Ovary (tissue), 7 donors: ENCODE measurements at regions not wholly inside any gene's neighbourhood (a gene's known extent, or its start where the extent isn't known, plus 50 kb on each side); places are given as distances from the start of the nearest gene placed in this dataset.
"Not testable (repeated sequence)": the region's sequence is repeated elsewhere in the genome, so short reads cannot be mapped to it uniquely, and the experiment has no call there.

Experiments
- DNase-seq, 5 donors: peaks; one replicate each; pipeline ENCODE4 v3.0.0-alpha.2; 2019 to 2020
- H3K27ac ChIP-seq, 2 donors: fragments of 200-600 bp; one replicate each; pipeline versions ENCODE4 v1.5.1 to v1.8.0; 2019 to 2022
- H3K27me3 ChIP-seq: fragments of 200-600 bp; one replicate; pipeline ENCODE4 v1.8.0; 2022
- H3K36me3 ChIP-seq: fragments of 200-600 bp; sonication (generic); one replicate; pipeline ENCODE4 v1.5.1; 2019
- H3K4me1 ChIP-seq: one replicate; pipeline ENCODE4 v1.8.1; 2013; ENCODE audit warnings: mild to moderate bottlenecking, moderate library complexity; ENCODE audit not compliant: insufficient read depth
- H3K4me3 ChIP-seq: fragments of 200-600 bp; sonication (generic); one replicate; pipeline ENCODE4 v1.5.1; 2017
- H3K9me3 ChIP-seq, 2 donors: fragments of 200-600 bp in 1 of 2; sonication (generic) in 1 of 2; one replicate each; pipeline versions ENCODE4 v1.5.1 to v1.8.1; 2013 to 2019; ENCODE audit warnings: mild to moderate bottlenecking in 1 of 2, moderate library complexity in 1 of 2
- CTCF ChIP-seq, 3 donors: fragments of 450-650 bp in 2 of 3; fragments of 200-600 bp in 1 of 3; IDR thresholded peaks; one replicate each; pipeline versions ENCODE4 v1.5.1 to v1.8.0; 2016 to 2022; ENCODE audit warnings: antibody characterized with exemption in 3 of 3, mild to moderate bottlenecking in 1 of 3
- EP300 ChIP-seq: sonication (generic); formaldehyde crosslinking; IDR thresholded peaks from one replicate; pipeline ENCODE4 v1.6.1; 2017; ENCODE audit warnings: antibody characterized with exemption
- POLR2A ChIP-seq: fragments of 450-650 bp; IDR thresholded peaks from one replicate; pipeline ENCODE4 v1.6.1; 2017; ENCODE audit warnings: antibody characterized with exemption, mild to moderate bottlenecking, moderate library complexity
- WGBS, 3 donors: extraction: QIAGEN DNeasy Blood & Tissue Kit in 1 of 3; methylation state at CpG; one replicate each; pipeline versions ENCODE4 v1.1.5 to v1.1.7; 2013 to 2017; 5-methylcytosine and 5-hydroxymethylcytosine counted together
- intact Hi-C, 4 donors: fragments of 100-400 bp; cut with DNase I; formaldehyde crosslinking; loops; one replicate each; pipeline versions ENCODE4 v1.11.0 to v1.15.1; 2022 to 2023
- donor health status: DM: no; HTN: no; CAD: no; lungs with moderate emphysema.
- donor health status: DM: no; HTN: no; CAD: no.
- donor health status: Bipolar disorder and iron deficiency.
- donor health status: DM: no; HTN: no; CAD: no.
- donor health status: DM: yes; HTN: yes; CAD: no.

GRCh38 chr9:89946741-89947140 is 341.9 kb downstream of the GADD45G start:
- no peak overlapping the region for H3K4me3 ChIP-seq
- H3K9me3 ChIP-seq = no peaks in the 10 kb centered on the region
- no peak for DNase-seq
- no peak for TF ChIP-seq POLR2A
- TF ChIP-seq CTCF (IDR thresholded peaks at IDR 0.05) = no peak
- no peak for TF ChIP-seq EP300
- H3K36me3 ChIP-seq = no peaks in the 10 kb centered on the region
- 13 to 29% (median 28%) methylated on average over 3 of the region's 3 CpGs for WGBS, 3 donors
- no peak overlapping the region for H3K27ac ChIP-seq
- peaks cover 4% of the 10 kb centered on the region for H3K4me1 ChIP-seq
- no peaks in the 10 kb centered on the region for H3K27me3 ChIP-seq
- intact Hi-C loops = loop anchor here in 1 of 4 donors (5.0 kb wide), 1 partner anchor 756 kb away; no protein-coding TSS in a partner anchor

- Histone ChIP-seq H3K27me3 (no peaks in the 10 kb centered on the region), H3K9me3 (no peaks in the 10 kb centered on the region), H3K4me3 (no peak overlapping the region), H3K27ac (no peak overlapping the region), H3K4me1 (no peaks in the 10 kb centered on the region), H3K36me3 (no peaks in the 10 kb centered on the region)
- no peak for DNase-seq
- intact Hi-C loops = loop anchor here in 1 of 4 donors (5.0 kb wide), 1 partner anchor 753 kb away; no protein-coding TSS in a partner anchor
- TF ChIP-seq CTCF (IDR thresholded peaks at IDR 0.05) (no peak), EP300 (no peak), POLR2A (no peak)
- WGBS, 3 donors = 76 to 88% (median 85%) methylated on average over 4 of the region's 4 CpGs
Measured at GRCh38 chr9:89949111-89949510, 344.3 kb downstream of the GADD45G start.

DNA sequence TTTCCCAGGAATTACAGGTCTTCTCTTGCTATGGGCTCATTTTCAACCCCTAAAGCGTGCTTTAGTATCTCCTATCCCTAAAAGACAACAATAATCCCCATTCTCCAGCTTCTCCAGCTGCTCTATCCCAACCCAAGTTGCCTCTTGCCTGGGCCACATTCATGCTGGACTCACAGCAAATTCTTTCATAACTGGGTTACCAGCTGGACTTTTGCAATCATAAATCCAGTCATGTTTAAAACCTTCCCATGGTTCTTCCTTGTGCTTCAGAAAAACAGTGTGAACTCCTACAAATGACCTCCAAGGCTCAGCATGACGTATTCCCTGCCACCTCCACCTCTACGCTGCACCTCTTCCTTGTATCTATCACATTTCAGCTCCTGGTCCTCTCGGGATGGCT is 346.9 kb downstream of the GADD45G start:
- TF ChIP-seq CTCF (IDR thresholded peaks at IDR 0.05) = no peak
- no peak for TF ChIP-seq POLR2A
- TF ChIP-seq EP300 = no peak
- Histone ChIP-seq H3K4me3 (no peak overlapping the region), H3K27ac (no peak overlapping the region), H3K27me3 (no peaks in the 10 kb centered on the region), H3K9me3 (no peaks in the 10 kb centered on the region), H3K36me3 (no peaks in the 10 kb centered on the region), H3K4me1 (no peaks in the 10 kb centered on the region)
- intact Hi-C loops = no loop called here
- 87 to 92% (median 87%) methylated on average over 4 of the region's 4 CpGs for WGBS, 3 donors
- DNase-seq = no peak

DNA sequence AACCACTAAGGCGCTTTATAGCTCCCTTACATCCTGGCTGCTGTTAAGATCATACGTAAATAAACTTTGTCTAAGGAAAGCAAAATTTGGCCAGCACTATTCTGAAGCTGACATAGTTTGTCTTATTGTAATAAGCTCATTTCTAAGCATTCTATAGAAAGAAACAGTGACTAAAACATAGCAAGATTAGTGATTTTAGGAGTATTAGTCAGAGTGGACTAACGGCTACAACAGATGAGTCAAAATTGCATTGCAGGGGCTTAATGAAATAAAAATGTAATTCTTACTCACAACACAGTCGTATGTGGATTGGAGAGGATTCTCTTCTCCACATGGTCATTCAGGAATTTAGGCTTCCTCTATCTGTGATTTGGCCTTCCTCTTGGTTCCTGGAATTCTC is 347.6 kb downstream of the GADD45G start:
- H3K27ac ChIP-seq = no peak overlapping the region
- TF ChIP-seq CTCF (IDR thresholded peaks at IDR 0.05) (no peak), EP300 (no peak), POLR2A (no peak)
- 86 to 92% (median 88%) methylated on average over 4 of the region's 4 CpGs for WGBS, 3 donors
- H3K4me3 ChIP-seq = no peak overlapping the region
- no peaks in the 10 kb centered on the region for H3K9me3 ChIP-seq
- no peak for DNase-seq
- no peaks in the 10 kb centered on the region for H3K4me1 ChIP-seq
- intact Hi-C loops = no loop called here
- H3K27me3 ChIP-seq = no peaks in the 10 kb centered on the region
- H3K36me3 ChIP-seq = no peaks in the 10 kb centered on the region

- intact Hi-C loops, H3K4me1 ChIP-seq: not testable (repeated sequence)
- 93 to 99% (median 94%) methylated on average over 4 of the region's 4 CpGs for WGBS, 3 donors
Measured at GRCh38 chr9:89953263-89953662, 348.5 kb downstream of the GADD45G start.

More at GRCh38 chr9:89953263-89953662, 348.5 kb downstream of the GADD45G start:
- not testable (repeated sequence) for H3K27ac ChIP-seq, H3K27me3 ChIP-seq, H3K36me3 ChIP-seq, H3K9me3 ChIP-seq, DNase-seq, H3K4me3 ChIP-seq
